ENCODE measurements at regions not wholly inside any gene's neighbourhood (a gene's known extent, or its start where the extent isn't known, plus 50 kb on each side); places are given as distances from the start of the nearest gene placed in this dataset.

- in situ Hi-C loops (cut with MboI) (no loop called here), intact Hi-C loops (cut with micrococcal nuclease) (no loop called here)
- Histone ChIP-seq H2AFZ (ENCODE audit: low read depth, low read length) (no peak overlapping the region), H3K9ac (ENCODE audit: insufficient read depth in 1 of 2, low read depth in 2 of 2, low read length in 2 of 2) (no peak overlapping the region), H3K9me3 (replicated peaks; ENCODE audit: control insufficient read depth, insufficient read depth, low read depth, low read length) (no peaks in the 10 kb centered on the region), H3K4me1 (replicated peaks in 1 of 2; ENCODE audit: control insufficient read depth in 2 of 2, insufficient read depth in 2 of 2, low read length in 2 of 2) (peaks cover 0 to 6% of the 10 kb centered on the region in 2 experiments; a peak in 1 of 5 replicates), H3K4me2 (ENCODE audit: insufficient read depth, low read length) (no peak overlapping the region), H3K9me1 (ENCODE audit: control insufficient read depth, insufficient read depth, low read length) (no peaks in the 10 kb centered on the region), H3K27ac (ENCODE audit: extremely low read depth, low read depth, low read length) (no peak overlapping the region), H3K4me3 (no peak overlapping the region), H3K36me3 (ENCODE audit: control insufficient read depth, insufficient read depth, low read length) (no peaks in the 10 kb centered on the region), H4K20me1 (replicated peaks; ENCODE audit: control insufficient read depth, insufficient read depth, low read length) (no peaks in the 10 kb centered on the region), H3K79me2 (ENCODE audit: control insufficient read depth, insufficient read depth, low read length) (no peaks in the 10 kb centered on the region), H3K27me3 (ENCODE audit: control insufficient read depth in 2 of 2, insufficient read depth in 2 of 2, low read length in 2 of 2) (peaks cover 4 to 58% of the 10 kb centered on the region in 2 experiments; a peak in 4 of 5 replicates)
- no peak for TF ChIP-seq CBX8 (IDR thresholded peaks at IDR 0.05; ENCODE audit: borderline replicate concordance, extremely low read depth, low read depth, low read length, poor library complexity, severe bottlenecking)
- ChIA-PET POLR2A (interaction anchor here (0.6 kb wide), 2 partner anchors 153 to 205 kb away, joined by 3 to 4 read pairs; no protein-coding TSS in a partner anchor), CTCF (ENCODE audit: low intra/inter-chr PET ratio) (no interaction called here)
- DNase-seq (ENCODE audit: extremely low read depth in 1 of 4, low spot score in 3 of 4) (no peak), FAIRE-seq (no peak), ATAC-seq (no peak)
- BruUV-seq (replicated peaks) = no TSS peak
- 9% methylated on average over 8 of the region's 8 CpGs for WGBS (ENCODE audit: insufficient coverage, low coverage, missing lambda C conversion rate)
Measured at GRCh38 chr2:72003124-72003523, 144.5 kb downstream of the CYP26B1 start.

- TF ChIP-seq GTF2A2 (tag; IDR thresholded peaks at IDR 0.05) (no peak), TAF15 (IDR thresholded peaks at IDR 0.05; ENCODE audit: low read depth, low read length) (no peak), STAG1 (CRISPR knock-in tag; IDR thresholded peaks at IDR 0.05; ENCODE audit: borderline replicate concordance) (no peak), ZNF146 (CRISPR knock-in tag; IDR thresholded peaks at IDR 0.05; ENCODE audit: unreplicated experiment) (no peak), VEZF1 (CRISPR knock-in tag; IDR thresholded peaks at IDR 0.05) (peak; percentile 58; the same call in 1 of the 2 replicates)
- ATAC-seq (no peak), DNase-seq (ENCODE audit: extremely low read depth in 1 of 4, low spot score in 3 of 4) (peak in 2 of 4 experiments; percentile 5 to 25), FAIRE-seq (no peak)
- no TSS peak for BruUV-seq (replicated peaks)
- Histone ChIP-seq H4K20me1 (replicated peaks; ENCODE audit: control insufficient read depth, insufficient read depth, low read length) (no peaks in the 10 kb centered on the region), H3K9ac (ENCODE audit: insufficient read depth in 1 of 2, low read depth in 2 of 2, low read length in 2 of 2) (no peak overlapping the region), H2AFZ (ENCODE audit: low read depth, low read length) (no peak overlapping the region), H3K4me2 (ENCODE audit: insufficient read depth, low read length) (no peak overlapping the region), H3K79me2 (ENCODE audit: control insufficient read depth, insufficient read depth, low read length) (no peaks in the 10 kb centered on the region), H3K4me3 (no peak overlapping the region), H3K27ac (ENCODE audit: extremely low read depth, low read depth, low read length) (no peak overlapping the region), H3K4me1 (replicated peaks in 1 of 2; ENCODE audit: control insufficient read depth in 2 of 2, insufficient read depth in 2 of 2, low read length in 2 of 2) (peaks cover 0 to 6% of the 10 kb centered on the region in 2 experiments; a peak in 1 of 5 replicates), H3K9me1 (ENCODE audit: control insufficient read depth, insufficient read depth, low read length) (no peaks in the 10 kb centered on the region), H3K9me3 (replicated peaks; ENCODE audit: control insufficient read depth, insufficient read depth, low read depth, low read length) (no peaks in the 10 kb centered on the region), H3K27me3 (ENCODE audit: control insufficient read depth in 2 of 2, insufficient read depth in 2 of 2, low read length in 2 of 2) (peaks cover 4 to 49% of the 10 kb centered on the region in 2 experiments; a peak in 3 of 5 replicates), H3K36me3 (ENCODE audit: control insufficient read depth, insufficient read depth, low read length) (no peaks in the 10 kb centered on the region)
- 8% methylated on average over 9 of the region's 9 CpGs for WGBS (ENCODE audit: insufficient coverage, low coverage, missing lambda C conversion rate)
- intact Hi-C loops (cut with micrococcal nuclease) = no loop called here
- in situ Hi-C loops (cut with MboI) = no loop called here
- CTCF ChIA-PET (ENCODE audit: low intra/inter-chr PET ratio) = no interaction called here
- POLR2A ChIA-PET = interaction anchor here (0.6 to 0.9 kb wide), 2 partner anchors 11 to 204 kb away, joined by 3 to 4 read pairs; no protein-coding TSS in a partner anchor
Measured at GRCh38 chr2:72001937-72002690, 145.5 kb downstream of the CYP26B1 start.

Data from K562 (cell line).